GM21619 (cell line): ENCODE measurements at regions not wholly inside any gene's neighbourhood (a gene's known extent, or its start where the extent isn't known, plus 50 kb on each side); places are given as distances from the start of the nearest gene placed in this dataset.
"Not testable (repeated sequence)": the region's sequence is repeated elsewhere in the genome, so short reads cannot be mapped to it uniquely, and the experiment has no call there.

ENCODE experiments used
- ATAC-seq: cut with Tn5 transposase; IDR thresholded peaks from one replicate; pipeline ENCODE4 v1.9.1; 2021; ENCODE audit not compliant: unreplicated experiment

DNA sequence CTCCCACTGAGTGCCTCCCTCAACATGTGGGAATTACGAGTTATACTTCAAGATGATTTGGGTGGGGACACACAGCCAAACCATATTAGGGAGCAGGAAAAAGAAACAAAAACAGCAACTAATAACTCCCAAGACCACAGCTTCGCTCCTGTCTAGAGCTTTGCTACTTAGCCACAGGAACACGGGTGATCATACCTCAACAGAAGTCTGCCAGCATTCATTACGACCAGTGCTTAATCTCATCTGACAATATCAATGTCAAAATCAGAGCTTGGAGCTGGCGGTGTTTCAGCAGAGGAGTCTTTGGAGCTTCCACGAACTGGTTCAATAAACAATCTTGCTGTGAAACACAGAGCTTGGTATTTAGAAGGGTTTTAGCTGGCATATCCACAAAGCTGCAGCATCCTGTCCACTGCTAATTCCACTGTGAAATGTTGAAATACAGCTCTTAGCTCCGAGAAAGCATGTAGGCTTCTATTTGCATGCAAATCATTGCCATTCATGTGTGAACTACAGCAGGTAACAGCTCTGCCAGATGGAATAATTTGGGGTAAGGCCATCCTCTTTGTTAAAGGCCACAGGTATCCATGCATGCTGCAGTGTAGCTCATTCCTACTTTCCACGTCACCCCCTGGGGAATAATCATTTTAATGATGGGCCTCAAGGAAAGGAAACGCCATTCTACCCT is 128.4 kb upstream of the GOT2 start:
- no peak for ATAC-seq

DNA sequence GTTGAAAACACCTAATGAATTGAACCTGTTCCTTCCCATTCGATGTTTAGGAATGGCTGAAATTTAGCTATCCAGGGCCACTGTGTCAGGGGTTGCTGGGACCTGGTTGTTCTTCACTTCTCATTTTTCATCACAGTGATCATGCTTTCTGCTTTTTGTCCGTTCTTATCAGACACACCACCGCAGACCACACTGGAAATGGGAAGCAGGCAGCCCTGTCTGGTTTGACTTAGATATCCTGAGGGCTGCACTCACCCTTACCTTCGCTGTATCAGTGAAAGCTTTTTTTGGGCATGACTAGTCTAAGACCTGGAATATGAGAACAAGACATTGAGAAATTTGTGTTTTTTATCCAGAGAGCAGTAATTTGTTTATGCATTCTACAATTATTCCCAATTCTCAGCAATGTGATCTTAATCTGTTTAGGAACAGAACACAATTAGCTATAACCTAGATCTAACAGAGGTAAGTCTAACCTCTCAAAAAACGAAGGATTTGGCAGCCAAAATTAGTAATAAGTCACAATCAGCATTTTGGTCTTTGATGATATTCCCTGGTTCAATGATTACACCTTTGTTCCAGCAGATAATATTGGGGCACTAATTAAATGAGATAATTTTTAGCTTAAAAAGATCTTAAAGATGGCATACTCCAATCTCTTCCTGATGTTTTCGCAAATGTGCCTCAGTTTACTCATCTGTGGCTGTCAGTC is 126.0 kb upstream of the GOT2 start:
- ATAC-seq, result no peak

DNA sequence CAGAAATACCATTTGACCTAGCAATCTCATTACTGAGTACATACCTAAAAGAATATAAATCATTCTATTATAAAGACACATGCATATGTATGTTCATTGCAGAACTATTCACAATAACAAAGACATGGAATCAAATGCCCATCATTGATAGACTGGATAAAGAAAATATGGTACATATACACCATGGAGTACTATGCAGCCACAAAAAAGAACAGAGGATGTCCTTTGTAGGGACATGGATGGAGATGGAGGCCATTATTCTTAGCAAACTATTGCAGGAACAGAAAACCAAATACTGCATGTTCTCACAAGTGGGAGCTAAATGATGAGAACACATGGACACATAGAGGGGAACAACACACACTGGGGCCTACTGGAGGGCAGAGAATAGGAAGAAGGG is 124.5 kb upstream of the GOT2 start:
- ATAC-seq, result not testable (repeated sequence)

DNA sequence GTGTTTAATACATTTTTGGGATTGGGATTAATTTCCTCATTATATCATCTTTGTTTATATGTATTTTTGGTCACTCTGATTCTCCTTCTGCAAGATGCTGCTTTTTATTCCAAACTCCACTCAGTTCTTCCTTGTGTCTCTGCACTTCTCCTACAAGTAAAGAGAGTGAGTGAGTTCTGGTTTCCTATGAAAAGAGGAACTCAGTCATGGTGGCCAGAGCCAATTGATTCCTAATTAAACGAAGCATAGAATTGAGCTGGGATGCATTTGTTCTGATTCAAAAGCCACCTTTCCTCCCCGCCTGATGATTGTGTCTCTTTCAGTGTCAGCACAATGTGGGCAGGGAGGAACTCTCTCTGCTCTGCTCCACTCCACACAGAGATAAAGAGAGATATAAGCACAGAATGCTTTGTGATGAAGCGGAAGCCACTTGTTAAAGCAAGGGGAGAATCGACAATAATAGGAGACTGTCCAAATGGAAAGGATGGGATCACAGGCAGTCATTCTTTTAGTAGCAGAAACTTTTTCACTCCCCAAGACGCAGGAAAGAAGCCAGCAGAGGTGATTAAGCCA is 121.3 kb upstream of the GOT2 start:
- ATAC-seq, result no peak

DNA sequence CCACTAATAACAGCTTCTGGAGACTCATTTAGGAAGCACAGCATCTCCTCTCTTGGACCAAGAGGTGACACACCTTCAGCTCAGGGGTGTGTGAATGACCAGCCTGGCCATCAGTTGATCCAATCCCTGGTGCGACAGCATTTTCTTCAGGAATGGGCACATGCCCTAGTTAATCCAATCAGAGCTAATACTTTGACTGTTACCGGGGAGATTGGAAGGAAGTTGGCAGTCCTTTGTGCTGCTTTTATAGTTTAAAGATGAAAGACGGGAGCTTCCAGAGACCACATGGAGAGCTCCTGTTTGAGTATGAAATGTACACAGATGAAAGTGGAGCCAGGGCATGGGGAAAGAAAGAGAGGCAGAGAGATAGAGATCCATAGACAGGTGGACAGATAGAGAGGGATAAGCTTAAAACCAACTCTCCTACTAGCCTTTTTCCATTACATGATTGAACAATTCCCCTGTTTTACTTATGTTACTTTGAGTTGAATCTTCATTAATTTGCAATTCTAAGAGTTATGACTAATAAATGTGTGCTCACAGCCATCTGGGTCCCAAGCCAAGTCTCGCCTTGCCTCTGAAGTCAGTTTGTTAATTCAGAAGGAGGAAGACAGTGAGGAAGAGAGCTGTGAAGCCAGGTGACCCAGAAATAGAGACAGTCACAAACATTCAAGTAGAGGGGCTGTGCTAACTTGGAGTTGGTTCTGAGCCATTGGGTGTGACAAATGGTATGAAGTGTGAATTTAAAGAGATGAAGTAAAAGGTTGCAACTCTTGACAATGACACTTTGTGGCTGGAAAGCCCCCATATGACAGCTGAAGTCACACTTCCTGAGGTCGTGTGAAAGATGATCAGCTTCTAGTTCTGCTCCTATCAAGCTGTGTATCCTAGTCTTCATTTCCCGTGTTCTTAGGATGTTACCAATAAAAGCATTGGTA is 120.0 kb upstream of the GOT2 start:
- ATAC-seq, result peak; percentile 80

DNA sequence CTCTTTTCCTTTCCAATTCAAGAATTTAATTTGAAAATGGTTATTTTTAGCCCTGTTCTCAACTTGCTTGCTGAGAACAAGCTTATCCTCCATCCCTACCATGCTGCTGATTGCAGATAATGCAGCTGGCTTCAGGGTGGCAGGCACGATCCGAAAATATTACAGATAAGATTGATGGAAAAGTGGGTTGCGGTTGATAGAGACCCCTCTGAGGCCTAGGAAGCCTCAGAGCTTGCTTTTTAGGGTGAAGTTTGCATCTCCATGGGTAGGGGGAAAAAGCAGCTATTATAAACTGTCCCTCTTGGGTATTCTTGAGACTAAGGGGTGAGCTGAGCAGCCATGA is 116.5 kb upstream of the GOT2 start:
- ATAC-seq, result no peak

DNA sequence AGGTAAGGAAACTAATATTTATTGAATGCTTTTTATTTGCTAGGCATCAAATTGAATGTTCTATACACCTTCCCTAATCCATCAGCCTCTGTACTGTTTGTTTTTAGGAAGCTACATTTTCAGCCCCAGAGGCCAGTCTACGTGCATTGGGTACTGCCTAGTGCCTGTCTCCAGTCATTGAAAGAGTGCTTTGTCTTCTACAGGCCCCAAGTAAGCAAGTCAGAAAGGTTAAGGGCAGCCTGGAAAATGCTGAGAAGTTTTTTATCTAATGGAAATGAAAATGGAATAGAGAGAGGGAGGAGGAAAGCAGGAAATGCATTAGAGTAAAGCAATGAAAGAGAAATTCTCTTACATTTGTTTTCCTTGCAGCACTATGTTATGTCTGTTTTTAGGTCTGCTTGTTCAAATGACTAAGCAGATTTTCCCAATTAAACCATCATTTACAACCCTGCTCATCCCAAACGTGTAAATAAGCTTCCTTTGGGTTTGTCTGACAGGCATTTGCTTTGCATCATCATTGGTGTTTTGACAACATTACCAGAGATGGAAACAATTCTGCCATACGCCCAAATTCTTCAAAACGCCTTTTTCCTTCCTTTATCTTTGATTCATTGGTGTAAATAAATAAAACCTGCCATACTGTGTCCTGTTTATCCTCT is 116.0 kb upstream of the GOT2 start:
- ATAC-seq, result no peak

DNA sequence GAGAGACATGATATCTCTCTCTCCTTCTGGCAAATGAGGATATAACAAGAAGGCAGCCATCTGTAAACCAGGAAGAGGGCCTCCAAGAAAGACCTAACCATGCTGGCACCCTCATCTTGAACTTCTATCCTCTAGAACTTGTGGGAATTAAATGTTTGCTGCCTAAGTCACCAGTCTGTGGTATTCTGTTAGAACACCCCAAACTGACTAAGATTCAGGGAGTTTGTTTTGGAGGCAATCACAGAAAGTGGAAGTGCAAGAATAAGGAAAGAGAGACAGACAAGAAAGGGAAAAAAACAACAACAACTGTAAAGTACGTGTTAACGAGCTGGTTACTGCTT is 114.5 kb upstream of the GOT2 start:
- ATAC-seq, result no peak

DNA sequence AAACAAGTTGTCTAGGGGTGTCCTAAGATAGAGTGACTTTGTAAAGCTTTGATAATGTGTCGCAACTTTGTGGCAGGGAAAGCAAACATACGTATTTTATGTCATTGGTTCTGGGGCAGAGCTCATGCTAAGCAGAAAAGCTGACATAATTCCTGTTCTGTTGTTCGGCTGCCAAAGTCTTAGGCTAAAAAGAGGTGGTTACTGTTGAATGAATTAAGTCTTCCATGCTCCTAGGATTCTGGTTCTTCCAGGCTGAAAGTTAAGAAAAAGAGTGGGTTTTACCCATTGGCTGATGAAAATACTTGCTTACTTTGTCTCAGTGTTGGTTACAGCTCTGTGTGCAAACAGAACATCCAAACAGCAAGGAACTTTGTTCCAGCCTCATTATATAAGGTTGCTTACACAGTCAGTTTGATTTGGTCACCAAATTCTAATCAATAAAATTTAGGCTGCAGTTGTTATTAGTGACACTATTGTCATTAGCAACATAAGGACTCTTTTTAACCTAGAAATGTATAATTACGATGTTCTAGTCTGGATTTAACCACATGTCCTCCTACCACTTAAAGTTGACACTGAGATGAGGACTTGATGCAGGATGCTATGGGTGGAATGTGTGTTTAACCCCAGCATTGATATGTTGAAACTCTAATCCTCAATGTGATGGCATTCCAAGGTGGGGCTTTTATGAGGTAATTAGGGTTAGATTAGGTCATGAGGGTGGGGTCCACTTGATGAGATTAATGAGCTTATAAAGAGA is 114.0 kb upstream of the GOT2 start:
- ATAC-seq, result no peak

DNA sequence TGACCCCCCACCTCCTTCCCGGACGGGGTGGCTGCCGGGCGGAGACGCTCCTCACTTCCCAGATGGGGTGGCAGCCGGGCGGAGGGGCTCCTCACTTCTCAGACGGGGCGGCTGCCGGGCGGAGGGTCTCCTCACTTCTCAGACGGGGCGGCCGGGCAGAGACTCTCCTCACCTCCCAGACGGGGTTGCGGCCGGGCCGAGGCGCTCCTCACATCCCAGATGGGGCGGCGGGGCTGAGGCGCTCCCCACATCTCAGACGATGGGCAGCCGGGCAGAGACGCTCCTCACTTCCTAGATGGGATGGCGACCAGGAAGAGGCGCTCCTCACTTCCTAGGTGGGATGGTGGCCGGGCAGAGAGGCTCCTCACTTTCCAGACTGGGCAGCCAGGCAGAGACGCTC is 112.1 kb upstream of the GOT2 start:
- not testable (repeated sequence) for ATAC-seq

DNA sequence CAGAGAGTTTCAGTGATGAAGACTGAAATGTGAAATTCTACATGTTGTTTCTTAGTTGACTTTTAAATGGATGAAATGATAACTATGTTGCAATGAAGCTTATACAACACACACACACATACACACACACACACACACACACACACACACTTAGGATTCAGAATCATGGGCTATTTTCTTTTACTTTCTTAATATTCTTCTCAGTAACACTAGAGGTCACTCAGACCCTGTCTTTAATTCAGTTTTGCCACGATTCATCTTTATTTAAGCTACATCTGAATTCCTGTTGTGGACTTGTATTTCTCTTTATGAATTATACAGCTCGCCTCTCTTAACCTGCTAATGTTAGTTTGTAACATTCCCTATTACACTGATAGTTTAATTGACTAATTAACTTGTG is 109.6 kb upstream of the GOT2 start:
- no peak for ATAC-seq

DNA sequence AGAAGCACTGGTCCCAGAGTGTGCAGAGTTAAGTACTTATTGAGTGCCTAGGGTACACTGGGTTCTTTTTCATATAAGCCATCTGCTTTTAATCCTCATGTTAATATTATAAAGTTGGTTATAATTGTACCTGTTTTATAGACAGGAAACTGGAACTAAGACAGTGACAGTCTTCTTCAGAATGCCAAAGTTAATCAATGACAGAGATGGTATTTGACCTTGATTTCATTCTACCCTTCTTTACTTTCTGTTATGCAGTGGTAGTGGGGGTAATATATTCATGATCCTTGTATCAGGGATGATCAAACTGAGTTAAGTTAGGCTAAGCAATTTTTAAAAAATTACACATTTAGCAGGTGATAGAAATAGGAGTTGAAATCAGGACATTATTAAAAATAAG is 108.6 kb upstream of the GOT2 start:
- ATAC-seq, result peak; percentile 76

DNA sequence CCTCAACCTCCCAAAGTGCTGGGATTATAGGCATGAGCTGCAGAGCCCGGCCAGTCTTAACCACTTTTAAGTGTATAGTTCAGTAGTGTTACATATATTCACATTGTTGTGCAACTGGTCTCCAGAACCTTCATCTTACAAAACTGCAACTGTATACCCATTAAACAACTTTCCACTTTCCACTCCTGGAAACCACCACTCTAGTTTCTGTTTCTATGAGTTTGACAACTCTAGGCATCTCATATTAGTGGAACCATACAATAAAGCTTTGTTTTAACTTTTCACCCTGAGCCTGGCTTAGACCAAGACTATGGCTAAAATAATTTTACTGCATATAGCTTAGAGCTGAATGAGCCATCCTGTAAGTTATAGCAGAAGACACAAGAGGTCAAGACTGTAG is 108.0 kb upstream of the GOT2 start:
- peak; percentile 44 for ATAC-seq

DNA sequence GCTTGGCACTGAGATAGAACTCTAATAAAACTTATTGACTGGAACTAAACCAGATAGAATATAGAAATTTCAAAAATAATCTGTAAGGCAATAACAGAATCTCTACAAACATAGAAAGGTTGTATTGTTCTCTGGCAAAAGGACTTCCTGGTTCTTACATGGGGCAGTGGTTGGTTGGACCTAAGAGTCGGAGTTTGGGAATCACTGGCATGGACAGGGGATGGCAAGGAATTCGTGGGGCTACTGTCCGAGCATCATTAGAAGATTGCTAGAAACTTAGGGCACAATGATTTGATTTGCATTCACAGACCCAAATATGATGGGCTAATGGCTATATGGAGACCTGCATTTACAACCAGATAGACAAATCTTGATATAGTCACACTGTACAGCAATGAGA is 103.8 kb upstream of the GOT2 start:
- no peak for ATAC-seq

DNA sequence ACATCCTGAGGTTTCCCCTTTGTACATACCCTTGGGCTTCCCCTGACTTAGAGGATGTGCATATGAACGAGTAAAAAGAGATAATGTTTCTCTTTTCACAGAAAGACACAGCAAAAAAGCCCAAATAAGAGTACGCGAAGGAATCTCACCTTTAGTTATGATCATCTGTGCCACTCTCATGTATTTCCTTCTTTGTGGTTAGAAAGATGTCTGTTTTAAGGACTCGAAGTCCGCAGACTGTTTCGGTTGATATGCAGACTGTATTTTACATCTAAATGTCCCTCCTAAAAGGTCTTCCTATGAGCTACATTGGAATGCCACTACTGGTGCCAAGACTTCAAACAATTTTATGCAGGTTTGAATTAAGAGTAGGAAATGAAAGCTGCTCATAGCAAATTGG is 102.3 kb upstream of the GOT2 start:
- ATAC-seq, result no peak

DNA sequence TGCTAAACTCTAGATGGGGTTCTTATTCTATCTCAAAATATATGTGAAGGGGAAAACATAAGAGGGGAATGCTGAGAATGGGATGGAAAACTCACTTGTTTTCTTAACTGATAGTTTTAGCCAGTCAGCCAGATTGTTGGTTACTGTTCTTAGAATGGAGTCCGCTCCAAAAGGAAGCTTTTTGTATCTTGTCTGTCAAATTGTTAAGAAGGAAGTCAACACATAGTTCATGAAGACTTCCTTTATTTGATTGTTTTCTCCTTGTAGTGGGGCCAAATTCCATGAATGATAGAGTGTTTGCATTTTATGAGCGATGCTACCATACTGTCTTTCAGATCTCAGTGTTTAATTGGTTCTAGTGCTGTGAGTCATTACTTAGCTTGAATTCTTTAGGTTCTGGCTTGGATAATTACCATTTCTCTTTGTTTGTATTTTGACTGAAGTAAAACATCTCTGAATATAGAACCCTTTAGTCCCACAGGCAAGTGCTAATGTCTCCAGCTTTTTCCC is 98.3 kb upstream of the GOT2 start:
- no peak for ATAC-seq

DNA sequence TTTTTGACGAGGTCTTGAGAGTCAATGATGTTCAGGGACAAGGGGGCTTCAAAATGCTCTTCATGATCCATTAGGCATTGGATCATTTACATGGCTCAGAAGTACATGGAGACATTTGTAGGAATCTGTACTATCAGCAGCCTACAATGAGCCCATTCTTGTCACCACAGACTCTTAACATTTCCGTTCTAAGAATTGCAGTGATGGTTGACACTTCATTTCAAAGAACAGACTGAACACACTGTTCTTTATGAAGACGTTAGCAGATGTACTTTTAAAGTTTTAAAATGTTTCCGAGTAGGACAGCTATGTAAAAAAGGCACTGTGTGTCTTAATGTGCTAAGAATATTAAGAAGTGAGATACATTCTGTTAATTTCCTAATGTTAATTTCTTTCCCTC is 97.3 kb upstream of the GOT2 start:
- no peak for ATAC-seq

DNA sequence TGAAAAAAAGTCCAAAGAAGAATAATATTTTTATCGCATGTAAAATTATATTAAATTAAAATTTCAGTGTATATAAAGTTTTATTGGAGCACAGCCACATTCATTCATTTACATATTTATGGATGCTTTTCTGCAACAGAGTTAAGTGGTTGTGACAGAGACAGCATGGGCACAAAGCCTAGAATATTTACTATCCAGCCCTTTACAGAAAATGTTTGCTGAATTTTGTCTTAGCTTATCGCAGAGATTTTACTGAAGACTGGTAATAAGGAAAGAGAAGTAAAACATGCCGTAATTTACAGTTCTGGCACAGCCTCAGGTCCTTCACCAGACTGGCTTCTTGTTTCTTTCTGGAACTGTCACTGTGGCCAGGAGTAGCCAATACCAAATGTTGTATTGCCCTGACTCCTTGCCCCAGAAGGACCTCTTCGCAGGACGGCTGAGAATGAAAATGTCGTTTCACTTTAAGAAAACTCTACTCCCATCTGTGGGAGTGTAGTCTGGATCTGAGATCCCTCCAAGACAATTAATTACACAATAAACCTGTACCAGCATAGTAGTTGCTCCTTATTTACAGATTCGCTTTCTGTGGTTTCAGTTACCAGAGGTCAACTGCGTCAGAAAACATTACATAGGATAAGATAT is 94.9 kb upstream of the GOT2 start:
- ATAC-seq, result no peak

DNA sequence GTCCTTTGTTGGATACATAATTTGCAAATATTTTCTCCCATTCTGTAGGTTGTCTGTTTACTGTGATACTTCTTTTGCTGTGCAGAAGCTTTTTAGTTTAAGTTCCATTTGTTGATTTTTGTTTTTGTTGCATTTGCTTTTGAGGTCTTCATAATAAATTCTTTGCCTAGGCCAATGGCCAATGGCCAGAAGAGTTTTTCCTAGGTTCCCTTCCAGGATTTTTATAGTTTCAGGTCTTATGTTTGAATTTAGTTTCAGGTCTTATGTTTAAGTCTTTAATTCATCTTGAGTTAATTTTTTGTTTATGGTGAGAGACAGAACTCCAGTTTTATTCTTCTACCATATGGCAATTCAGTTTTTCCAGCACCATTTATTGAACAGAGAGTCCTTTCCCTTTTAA is 90.1 kb upstream of the GOT2 start:
- ATAC-seq, result no peak

DNA sequence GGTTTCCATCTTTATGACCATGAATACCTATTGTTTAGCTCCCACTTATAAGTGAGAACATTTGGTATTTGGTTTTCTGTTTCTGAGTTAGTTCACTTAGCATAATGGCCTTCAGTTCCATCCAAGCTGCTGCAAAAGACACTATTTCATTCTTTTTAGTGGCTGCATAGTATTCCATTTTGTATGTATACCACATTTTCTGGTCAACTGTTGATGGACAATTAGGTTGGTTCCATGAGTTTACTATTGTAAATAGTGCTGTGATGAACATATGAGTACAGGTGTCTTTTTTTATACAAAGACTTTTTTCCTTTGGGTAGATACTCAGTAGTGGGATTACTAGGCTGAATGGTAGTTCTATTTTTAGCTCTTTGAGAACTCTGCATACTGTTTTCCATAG is 87.8 kb upstream of the GOT2 start:
- ATAC-seq, result no peak
